ENCODE measurements at regions not wholly inside any gene's neighbourhood (a gene's known extent, or its start where the extent isn't known, plus 50 kb on each side); places are given as distances from the start of the nearest gene placed in this dataset.
"Not testable (repeated sequence)": the region's sequence is repeated elsewhere in the genome, so short reads cannot be mapped to it uniquely, and the experiment has no call there.

DNA sequence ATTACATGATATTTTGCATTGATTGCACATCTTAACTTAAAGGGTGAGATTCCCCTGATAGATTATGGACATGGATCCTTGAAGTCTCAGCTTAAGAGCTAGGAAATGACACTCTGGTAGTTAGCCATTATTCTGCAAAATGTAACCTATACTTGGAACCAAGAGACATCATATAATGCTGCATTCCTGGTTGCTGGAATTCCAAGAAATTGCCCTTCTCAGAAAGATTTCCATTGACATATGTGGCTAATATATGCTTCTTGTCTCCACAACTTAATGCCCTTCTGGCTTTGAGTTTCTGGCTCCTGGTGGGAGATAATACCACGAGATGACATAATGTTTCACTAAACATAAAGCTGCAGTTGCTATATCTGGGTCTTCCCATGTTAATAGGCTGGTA, 204.4 kb upstream of the TRPC4 start:
- TF ChIP-seq, protein P1, sequence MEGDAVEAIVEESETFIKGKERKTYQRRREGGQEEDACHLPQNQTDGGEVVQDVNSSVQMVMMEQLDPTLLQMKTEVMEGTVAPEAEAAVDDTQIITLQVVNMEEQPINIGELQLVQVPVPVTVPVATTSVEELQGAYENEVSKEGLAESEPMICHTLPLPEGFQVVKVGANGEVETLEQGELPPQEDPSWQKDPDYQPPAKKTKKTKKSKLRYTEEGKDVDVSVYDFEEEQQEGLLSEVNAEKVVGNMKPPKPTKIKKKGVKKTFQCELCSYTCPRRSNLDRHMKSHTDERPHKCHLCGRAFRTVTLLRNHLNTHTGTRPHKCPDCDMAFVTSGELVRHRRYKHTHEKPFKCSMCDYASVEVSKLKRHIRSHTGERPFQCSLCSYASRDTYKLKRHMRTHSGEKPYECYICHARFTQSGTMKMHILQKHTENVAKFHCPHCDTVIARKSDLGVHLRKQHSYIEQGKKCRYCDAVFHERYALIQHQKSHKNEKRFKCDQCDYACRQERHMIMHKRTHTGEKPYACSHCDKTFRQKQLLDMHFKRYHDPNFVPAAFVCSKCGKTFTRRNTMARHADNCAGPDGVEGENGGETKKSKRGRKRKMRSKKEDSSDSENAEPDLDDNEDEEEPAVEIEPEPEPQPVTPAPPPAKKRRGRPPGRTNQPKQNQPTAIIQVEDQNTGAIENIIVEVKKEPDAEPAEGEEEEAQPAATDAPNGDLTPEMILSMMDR (IDR thresholded peaks at IDR 0.05) = no peak
- Histone ChIP-seq H3K4me3 (ENCODE audit: low read length) (no peak overlapping the region), H3K9me3 (ENCODE audit: control insufficient read depth in 1 of 2, insufficient read depth in 1 of 2, low read length in 2 of 2) (no peaks in the 10 kb centered on the region), H3K27ac (ENCODE audit: low read depth in 1 of 2, low read length in 2 of 2) (no peak overlapping the region), H3K36me3 (ENCODE audit: insufficient read depth, low read length) (no peaks in the 10 kb centered on the region), H3K27me3 (ENCODE audit: control insufficient read depth in 1 of 2, insufficient read depth in 2 of 2, low read length in 2 of 2) (no peaks in the 10 kb centered on the region), H3K4me1 (ENCODE audit: insufficient read depth, low read length) (no peaks in the 10 kb centered on the region)
- peaks cover 10% of the 10 kb centered on the region for H3K9me3 Mint-ChIP-seq
- intact Hi-C loops (cut with DNase I, micrococcal nuclease) = no loop called here
- no peaks in the 10 kb centered on the region for H3K27me3 Mint-ChIP-seq
- no peak overlapping the region for H3K27ac Mint-ChIP-seq
- H3K4me1 Mint-ChIP-seq (ENCODE audit: low read depth) = no peaks in the 10 kb centered on the region
- no peak for ATAC-seq (ENCODE audit: poor library complexity)
- H3K36me3 Mint-ChIP-seq (ENCODE audit: low read depth) = no peaks in the 10 kb centered on the region
- ChIA-PET POLR2A (no interaction called here), CTCF (no interaction called here)
- no peak overlapping the region for H3K4me3 Mint-ChIP-seq
- no peak for DNase-seq

DNA sequence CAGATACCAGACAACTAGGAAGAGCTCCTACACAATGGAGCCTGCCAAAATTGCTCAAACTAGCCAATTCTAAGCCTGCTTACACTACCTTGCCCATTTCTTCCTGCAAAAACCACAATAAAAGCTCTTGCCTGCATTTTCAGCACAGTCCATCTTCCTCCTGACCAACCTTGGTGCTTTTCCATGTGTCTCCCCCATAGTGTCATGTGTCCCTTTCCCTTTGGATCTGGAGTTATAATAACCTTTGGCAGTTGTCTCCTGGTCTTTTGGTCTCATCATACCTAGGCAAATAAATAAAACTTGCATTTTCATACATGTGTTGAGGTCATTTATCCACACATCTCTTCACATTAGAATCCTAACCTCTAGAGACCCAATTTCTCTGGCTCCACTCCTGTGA, 203.1 kb upstream of the TRPC4 start:
- intact Hi-C loops (cut with DNase I, micrococcal nuclease) = no loop called here
- ATAC-seq (ENCODE audit: poor library complexity) (no peak), DNase-seq (no peak)
- Histone ChIP-seq H3K27ac (ENCODE audit: low read depth in 1 of 2, low read length in 2 of 2) (no peak overlapping the region), H3K27me3 (ENCODE audit: control insufficient read depth in 1 of 2, insufficient read depth in 2 of 2, low read length in 2 of 2) (no peaks in the 10 kb centered on the region), H3K36me3 (ENCODE audit: insufficient read depth, low read length) (no peaks in the 10 kb centered on the region), H3K4me1 (ENCODE audit: insufficient read depth, low read length) (no peaks in the 10 kb centered on the region), H3K4me3 (ENCODE audit: low read length) (no peak overlapping the region), H3K9me3 (ENCODE audit: control insufficient read depth in 1 of 2, insufficient read depth in 1 of 2, low read length in 2 of 2) (no peaks in the 10 kb centered on the region)
- Mint-ChIP-seq H3K36me3 (ENCODE audit: low read depth) (no peaks in the 10 kb centered on the region), H3K9me3 (peaks cover 10% of the 10 kb centered on the region), H3K4me3 (no peak overlapping the region), H3K4me1 (ENCODE audit: low read depth) (no peaks in the 10 kb centered on the region), H3K27ac (no peak overlapping the region), H3K27me3 (no peaks in the 10 kb centered on the region)
- POLR2A ChIA-PET = no interaction called here
- TF ChIP-seq, protein P1 (IDR thresholded peaks at IDR 0.05) = no peak
- CTCF ChIA-PET = no interaction called here

DNA sequence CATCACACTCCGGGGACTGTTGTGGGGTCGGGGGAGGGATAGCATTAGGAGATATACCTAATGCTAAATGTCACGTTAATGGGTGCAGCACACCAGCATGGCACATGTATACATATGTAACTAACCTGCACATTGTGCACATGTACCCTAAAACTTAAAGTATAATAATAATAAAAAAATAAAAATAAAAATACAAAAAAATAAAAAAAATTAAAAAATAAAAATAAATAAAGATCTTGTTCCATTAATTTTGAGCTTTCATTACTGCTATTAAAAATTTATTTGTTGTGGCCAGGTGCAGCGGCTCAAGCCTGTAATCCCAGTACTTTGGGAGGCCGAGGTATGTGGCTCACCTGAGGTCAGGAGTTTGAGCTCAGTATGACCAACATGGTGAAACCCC, 201.8 kb upstream of the TRPC4 start:
- H3K4me3 ChIP-seq (ENCODE audit: low read length); ATAC-seq (ENCODE audit: poor library complexity); CTCF ChIA-PET; intact Hi-C loops (cut with DNase I, micrococcal nuclease); H3K9me3 Mint-ChIP-seq; H3K4me1 Mint-ChIP-seq (ENCODE audit: low read depth); POLR2A ChIA-PET; DNase-seq; H3K9me3 ChIP-seq (ENCODE audit: control insufficient read depth in 1 of 2, insufficient read depth in 1 of 2, low read length in 2 of 2); H3K27me3 ChIP-seq (ENCODE audit: control insufficient read depth in 1 of 2, insufficient read depth in 2 of 2, low read length in 2 of 2); H3K36me3 Mint-ChIP-seq (ENCODE audit: low read depth); H3K27ac ChIP-seq (ENCODE audit: low read depth in 1 of 2, low read length in 2 of 2); H3K27ac Mint-ChIP-seq; H3K4me3 Mint-ChIP-seq; H3K27me3 Mint-ChIP-seq; H3K4me1 ChIP-seq (ENCODE audit: insufficient read depth, low read length); H3K36me3 ChIP-seq (ENCODE audit: insufficient read depth, low read length): not testable (repeated sequence)

DNA sequence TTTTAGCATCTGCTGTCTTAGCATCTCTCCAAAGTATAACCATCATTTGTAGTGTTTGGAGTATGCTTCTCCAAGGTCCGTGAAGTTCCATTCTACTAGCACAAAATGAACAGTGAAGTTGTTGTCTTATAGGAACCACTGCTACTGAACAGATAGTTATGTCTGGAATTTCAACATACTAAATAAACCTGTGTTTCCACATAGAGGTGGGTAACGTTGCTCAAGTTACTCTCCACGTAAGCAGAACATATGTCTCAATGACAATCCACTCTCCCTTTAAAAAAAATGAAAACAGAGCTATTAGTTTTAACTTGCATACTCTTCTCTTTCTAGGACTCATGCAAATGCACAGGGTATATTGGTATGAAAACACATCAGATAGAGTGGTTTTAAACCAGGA, 184.3 kb upstream of the TRPC4 start:
- Mint-ChIP-seq H3K27ac (no peak overlapping the region), H3K9me3 (peaks cover 4% of the 10 kb centered on the region), H3K36me3 (ENCODE audit: low read depth) (no peaks in the 10 kb centered on the region), H3K4me1 (ENCODE audit: low read depth) (no peaks in the 10 kb centered on the region), H3K27me3 (no peaks in the 10 kb centered on the region), H3K4me3 (no peak overlapping the region)
- Histone ChIP-seq H3K4me1 (ENCODE audit: insufficient read depth, low read length) (no peaks in the 10 kb centered on the region), H3K4me3 (ENCODE audit: low read length) (no peak overlapping the region), H3K27ac (ENCODE audit: low read depth in 1 of 2, low read length in 2 of 2) (no peak overlapping the region), H3K27me3 (ENCODE audit: control insufficient read depth in 1 of 2, insufficient read depth in 2 of 2, low read length in 2 of 2) (no peaks in the 10 kb centered on the region), H3K9me3 (ENCODE audit: control insufficient read depth in 1 of 2, insufficient read depth in 1 of 2, low read length in 2 of 2) (no peaks in the 10 kb centered on the region), H3K36me3 (ENCODE audit: insufficient read depth, low read length) (no peaks in the 10 kb centered on the region)
- ChIA-PET CTCF (interaction anchor here (1.0 kb wide), 1 partner anchor 21 kb away, joined by 3 read pairs; no protein-coding TSS in a partner anchor), POLR2A (no interaction called here)
- ATAC-seq (ENCODE audit: poor library complexity) = no peak
- TF ChIP-seq, protein P1 (IDR thresholded peaks at IDR 0.05) = no peak
- intact Hi-C loops (cut with DNase I, micrococcal nuclease) = no loop called here
- DNase-seq = no peak

Data from CD4-positive, alpha-beta T cell (primary cell).